OCI-M1 (cell line): ENCODE measurements at regions not wholly inside any gene's neighbourhood (a gene's known extent, or its start where the extent isn't known, plus 50 kb on each side); places are given as distances from the start of the nearest gene placed in this dataset.
A peak's percentile ranks its signal among the peaks of the same experiment; 100 is the strongest.
"Not testable (repeated sequence)": the region's sequence is repeated elsewhere in the genome, so short reads cannot be mapped to it uniquely, and the experiment has no call there.

Source experiments
- DNase-seq: peaks from one replicate; lab custom pipeline; 2025; lab: John Stamatoyannopoulos, UW

- no peak for DNase-seq
Observed at GRCh38 chr3:95167748-95168147, 1104.9 kb downstream of the NSUN3 start.

- no peak for DNase-seq
Observed at GRCh38 chr3:95168526-95168925, 1105.7 kb downstream of the NSUN3 start.

- no peak for DNase-seq
Observed at GRCh38 chr3:95172164-95172943, 1109.5 kb downstream of the NSUN3 start.

- no peak for DNase-seq
Observed at GRCh38 chr3:95177096-95177495, 1114.2 kb downstream of the NSUN3 start.

- DNase-seq: no peak
Observed at GRCh38 chr3:95184038-95184437, 1121.2 kb downstream of the NSUN3 start.

- no peak for DNase-seq
Observed at GRCh38 chr3:95189348-95189747, 1126.5 kb downstream of the NSUN3 start.

GRCh38 chr3:95197661-95198060, 1134.8 kb downstream of the NSUN3 start:
- DNase-seq: no peak

GRCh38 chr3:95200384-95200783, 1137.5 kb downstream of the NSUN3 start:
- DNase-seq: no peak

- no peak for DNase-seq
Observed at GRCh38 chr3:95210878-95211277, 1148.0 kb downstream of the NSUN3 start.

- no peak for DNase-seq
Observed at GRCh38 chr3:95212117-95212516, 1149.3 kb downstream of the NSUN3 start.

- DNase-seq: no peak
Observed at GRCh38 chr3:95215437-95215957, 1152.6 kb downstream of the NSUN3 start.

GRCh38 chr3:95217661-95218060, 1154.8 kb downstream of the NSUN3 start:
- DNase-seq: peak; percentile 7

- no peak for DNase-seq
Observed at GRCh38 chr3:95218484-95218883, 1155.6 kb downstream of the NSUN3 start.

- DNase-seq: no peak
Observed at GRCh38 chr3:95226437-95226836, 1163.6 kb downstream of the NSUN3 start.

GRCh38 chr3:95227092-95227491, 1164.2 kb downstream of the NSUN3 start:
- peak; percentile 26 for DNase-seq

- DNase-seq: peak; percentile 26
Observed at GRCh38 chr3:95228416-95228815, 1165.6 kb downstream of the NSUN3 start.

- no peak for DNase-seq
Observed at GRCh38 chr3:95235916-95236315, 1173.1 kb downstream of the NSUN3 start.

GRCh38 chr3:95237783-95238182, 1174.9 kb downstream of the NSUN3 start:
- no peak for DNase-seq

GRCh38 chr3:95240395-95240794, 1177.5 kb downstream of the NSUN3 start:
- DNase-seq: no peak

- DNase-seq: not testable (repeated sequence)
Observed at GRCh38 chr3:95241256-95241655, 1178.4 kb downstream of the NSUN3 start.

- no peak for DNase-seq
Observed at GRCh38 chr3:95246413-95246812, 1183.6 kb downstream of the NSUN3 start.

- no peak for DNase-seq
Observed at GRCh38 chr3:95254061-95254460, 1191.2 kb downstream of the NSUN3 start.

GRCh38 chr3:95254758-95255157, 1191.9 kb downstream of the NSUN3 start:
- no peak for DNase-seq

GRCh38 chr3:95265129-95265528, 1202.3 kb downstream of the NSUN3 start:
- no peak for DNase-seq
